Astrocyte of the cerebellum (primary cell): ENCODE measurements at regions not wholly inside any gene's neighbourhood (a gene's known extent, or its start where the extent isn't known, plus 50 kb on each side); places are given as distances from the start of the nearest gene placed in this dataset.

ENCODE experiments used
- DNase-seq: peaks from one replicate; pipeline ENCODE4 v3.0.0-alpha.2; 2011; ENCODE audit warnings: low read depth
- H3K4me3 ChIP-seq: 2 replicates; pipeline ENCODE4 v1.5.1; 2011; ENCODE audit warnings: mild to moderate bottlenecking, low read depth, low read length, moderate library complexity
- CTCF ChIP-seq: IDR thresholded peaks from 2 replicates; pipeline ENCODE4 v1.5.1; 2012; ENCODE audit warnings: low read length, low read depth, moderate library complexity, mild to moderate bottlenecking; ENCODE audit errors: missing control alignments
- in situ Hi-C: cut with HindIII; loops from 2 replicates; pipeline ENCODE4 v1.10.0; 2017; ENCODE audit warnings: low sequenced_read_pairs

GRCh38 chr3:23036728-23037127 lies 166.4 kb upstream of the UBE2E2 start:
- TF ChIP-seq CTCF: no peak
- in situ Hi-C loops: no loop called here
- H3K4me3 ChIP-seq: no peak overlapping the region
- DNase-seq: no peak

- DNase-seq: no peak
- TF ChIP-seq CTCF: no peak
- no peak overlapping the region for H3K4me3 ChIP-seq
- in situ Hi-C loops: no loop called here
These were observed 164.7 kb upstream of the UBE2E2 start for GRCh38 chr3:23038471-23038870.

DNA sequence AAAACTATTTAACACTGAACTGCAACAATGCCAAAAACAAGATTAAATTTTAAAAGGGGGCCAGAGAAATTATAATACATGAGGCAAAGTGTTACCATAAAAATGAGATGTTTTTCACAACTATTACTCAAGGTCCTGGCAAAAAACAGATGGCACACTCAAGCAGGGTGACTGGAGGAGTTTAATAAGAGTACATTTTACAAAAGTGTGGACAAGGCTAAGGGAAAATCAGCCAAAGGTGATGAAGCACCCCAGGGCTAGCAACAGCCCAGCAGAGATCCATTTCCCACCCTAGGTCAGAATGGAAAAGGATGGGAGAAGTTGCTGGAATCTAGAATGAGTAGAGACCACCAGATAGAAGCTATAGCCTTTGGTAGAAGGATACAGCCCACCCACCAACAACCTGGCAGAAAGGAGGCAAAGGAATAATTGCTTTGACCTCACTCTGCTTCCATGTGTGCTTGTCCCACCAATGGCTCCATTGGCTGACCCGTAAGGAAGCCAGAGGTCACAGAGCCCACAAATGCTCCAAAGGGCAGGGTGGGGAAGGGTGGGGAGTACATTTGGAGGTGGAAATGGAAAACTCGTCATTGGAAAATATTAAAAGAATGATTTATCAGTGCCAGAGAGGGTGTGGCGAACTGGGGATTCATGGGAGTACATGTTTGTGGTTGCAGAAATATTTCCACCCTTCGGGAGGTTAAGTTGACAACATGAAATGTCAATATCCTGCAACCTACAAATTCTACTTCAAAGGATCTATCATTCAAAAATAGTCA lies 161.0 kb upstream of the UBE2E2 start:
- DNase-seq: no peak
- no peak overlapping the region for H3K4me3 ChIP-seq
- TF ChIP-seq CTCF: no peak
- in situ Hi-C loops: no loop called here

DNA sequence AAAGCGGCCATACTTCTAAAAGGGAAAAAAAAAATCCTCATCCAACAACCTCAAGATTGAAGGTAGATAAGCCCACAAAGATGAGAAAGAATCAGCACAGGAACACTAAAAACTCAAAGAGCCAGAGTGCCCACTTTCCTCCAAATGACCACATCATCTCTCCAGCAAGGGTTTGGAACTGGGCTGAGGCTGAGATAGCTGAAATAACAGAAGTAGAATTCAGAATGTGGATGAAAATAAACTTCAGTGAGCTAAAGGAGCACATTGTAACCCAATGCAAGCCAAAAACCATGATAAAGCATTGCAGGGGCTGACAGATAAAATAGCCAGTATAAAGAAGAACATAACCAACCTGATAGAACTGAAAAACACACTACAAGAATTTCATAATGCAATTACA lies 158.7 kb upstream of the UBE2E2 start:
- DNase-seq: no peak
- in situ Hi-C loops: no loop called here
- H3K4me3 ChIP-seq: no peak overlapping the region
- no peak for TF ChIP-seq CTCF

GRCh38 chr3:23046536-23046935 lies 156.6 kb upstream of the UBE2E2 start:
- no peak for TF ChIP-seq CTCF
- H3K4me3 ChIP-seq: no peak overlapping the region
- in situ Hi-C loops: no loop called here
- DNase-seq: no peak

DNA sequence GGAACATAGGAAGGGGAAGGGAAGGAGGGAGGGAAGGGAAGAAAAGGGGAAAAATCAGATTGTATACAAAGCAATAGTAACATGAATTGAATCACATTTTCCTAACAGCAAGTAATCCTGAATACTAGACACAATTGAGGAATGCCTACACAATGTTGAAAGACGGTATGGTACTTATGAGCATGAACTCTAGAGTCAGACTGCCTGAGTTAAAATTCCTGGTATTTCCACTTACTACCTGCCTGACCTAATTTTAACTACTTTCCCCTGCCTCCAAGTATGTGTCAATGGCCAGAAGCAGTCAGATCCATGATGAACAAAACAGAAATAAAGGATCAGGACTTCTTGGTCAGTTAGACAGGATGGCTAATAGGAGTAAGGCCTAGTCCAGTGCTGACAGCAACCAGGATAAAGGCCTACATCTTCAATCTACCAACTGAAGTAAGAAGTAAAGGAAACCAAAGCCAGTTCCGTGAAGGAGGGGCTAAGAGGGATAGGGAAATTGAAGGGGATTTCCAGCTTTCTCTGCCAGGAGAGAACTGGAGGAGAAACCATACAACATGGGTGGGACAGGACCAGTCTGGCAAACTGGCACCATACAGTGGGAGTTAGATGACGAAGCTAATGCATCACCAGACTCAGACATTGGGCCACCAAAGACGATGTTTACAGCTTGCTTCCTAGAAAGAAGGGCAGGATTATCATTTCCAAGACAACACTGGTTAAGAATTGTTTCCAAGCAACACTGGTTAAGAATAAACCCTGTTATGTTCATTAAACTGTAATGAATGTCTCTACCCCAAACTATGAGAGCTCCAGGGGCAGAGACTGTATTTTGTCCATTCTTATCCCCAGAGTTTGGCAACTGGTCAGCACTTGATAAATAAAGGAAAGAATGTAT lies 151.6 kb upstream of the UBE2E2 start:
- no peak overlapping the region for H3K4me3 ChIP-seq
- no peak for DNase-seq
- TF ChIP-seq CTCF: no peak
- in situ Hi-C loops: no loop called here
